Mucosa of descending colon (tissue), 3 donors: ENCODE measurements at regions not wholly inside any gene's neighbourhood (a gene's known extent, or its start where the extent isn't known, plus 50 kb on each side); places are given as distances from the start of the nearest gene placed in this dataset.

Source experiments
- ATAC-seq: fragments of 200-7000 bp; cut with Tn5 transposase; one replicate; pipeline ENCODE4 v1.9.1; 2020; ENCODE audit warnings: mild to moderate bottlenecking, moderate library complexity
- DNase-seq, 3 donors: peaks; one replicate each; pipeline ENCODE4 v3.0.0-alpha.2; 2020
- H3K36me3 ChIP-seq: fragments of 200-600 bp; one replicate; pipeline ENCODE4 v1.8.0; 2021; ENCODE audit warnings: low read depth, mild to moderate bottlenecking
- H3K4me1 ChIP-seq: fragments of 200-600 bp; one replicate; pipeline ENCODE4 v1.8.0; 2021; ENCODE audit warnings: low read depth, mild to moderate bottlenecking
- H3K4me3 ChIP-seq: fragments of 200-600 bp; one replicate; pipeline ENCODE4 v1.8.0; 2021; ENCODE audit warnings: mild to moderate bottlenecking
- H3K9me3 ChIP-seq: fragments of 200-600 bp; one replicate; pipeline ENCODE4 v1.8.0; 2021; ENCODE audit warnings: mild to moderate bottlenecking
- intact Hi-C, 2 donors: fragments of 100-400 bp; cut with DNase I in 1 of 2; cut with micrococcal nuclease in 1 of 2; formaldehyde crosslinking; loops; one replicate each; pipeline versions ENCODE4 v1.11.0 to v1.11.1; 2022; cut with DNase I, micrococcal nuclease
- TF ChIP-seq, protein P1 (sequence below): fragments of 200-600 bp; IDR thresholded peaks from one replicate; pipeline ENCODE4 v1.8.0; 2022; ENCODE audit warnings: antibody characterized with exemption, mild to moderate bottlenecking
- donor health status: DM: no; HTN: no; CAD: no; lungs with moderate emphysema.
- donor health status: DM: no; HTN: no; CAD: no.
- donor health status: DM: no; HTN: yes; CAD: no.

DNA sequence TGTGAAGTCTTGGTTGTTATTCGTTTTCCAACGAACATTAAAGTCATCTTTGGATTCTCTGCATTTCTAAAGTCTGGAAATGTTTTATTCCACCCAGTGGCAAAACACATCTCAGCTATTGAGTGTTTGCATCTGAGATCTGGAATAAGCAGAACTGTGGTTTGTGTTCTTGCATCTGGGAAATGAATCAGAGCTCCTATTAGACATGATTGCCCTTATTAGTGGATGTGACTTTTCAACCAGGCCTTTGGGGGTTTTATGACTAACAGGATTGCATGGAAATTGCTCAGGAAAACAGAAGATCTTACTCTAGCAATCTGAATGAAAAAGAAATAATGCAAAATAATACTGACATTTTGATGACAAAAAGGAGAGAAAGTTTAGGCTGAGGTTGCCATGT, 488.8 kb downstream of the IRS2 start:
- no peaks in the 10 kb centered on the region for H3K9me3 ChIP-seq
- DNase-seq (no peak), ATAC-seq (no peak)
- H3K4me3 ChIP-seq = no peak overlapping the region
- TF ChIP-seq, protein P1, sequence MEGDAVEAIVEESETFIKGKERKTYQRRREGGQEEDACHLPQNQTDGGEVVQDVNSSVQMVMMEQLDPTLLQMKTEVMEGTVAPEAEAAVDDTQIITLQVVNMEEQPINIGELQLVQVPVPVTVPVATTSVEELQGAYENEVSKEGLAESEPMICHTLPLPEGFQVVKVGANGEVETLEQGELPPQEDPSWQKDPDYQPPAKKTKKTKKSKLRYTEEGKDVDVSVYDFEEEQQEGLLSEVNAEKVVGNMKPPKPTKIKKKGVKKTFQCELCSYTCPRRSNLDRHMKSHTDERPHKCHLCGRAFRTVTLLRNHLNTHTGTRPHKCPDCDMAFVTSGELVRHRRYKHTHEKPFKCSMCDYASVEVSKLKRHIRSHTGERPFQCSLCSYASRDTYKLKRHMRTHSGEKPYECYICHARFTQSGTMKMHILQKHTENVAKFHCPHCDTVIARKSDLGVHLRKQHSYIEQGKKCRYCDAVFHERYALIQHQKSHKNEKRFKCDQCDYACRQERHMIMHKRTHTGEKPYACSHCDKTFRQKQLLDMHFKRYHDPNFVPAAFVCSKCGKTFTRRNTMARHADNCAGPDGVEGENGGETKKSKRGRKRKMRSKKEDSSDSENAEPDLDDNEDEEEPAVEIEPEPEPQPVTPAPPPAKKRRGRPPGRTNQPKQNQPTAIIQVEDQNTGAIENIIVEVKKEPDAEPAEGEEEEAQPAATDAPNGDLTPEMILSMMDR = no peak
- no peaks in the 10 kb centered on the region for H3K4me1 ChIP-seq
- intact Hi-C loops = no loop called here
- H3K36me3 ChIP-seq = no peaks in the 10 kb centered on the region

DNA sequence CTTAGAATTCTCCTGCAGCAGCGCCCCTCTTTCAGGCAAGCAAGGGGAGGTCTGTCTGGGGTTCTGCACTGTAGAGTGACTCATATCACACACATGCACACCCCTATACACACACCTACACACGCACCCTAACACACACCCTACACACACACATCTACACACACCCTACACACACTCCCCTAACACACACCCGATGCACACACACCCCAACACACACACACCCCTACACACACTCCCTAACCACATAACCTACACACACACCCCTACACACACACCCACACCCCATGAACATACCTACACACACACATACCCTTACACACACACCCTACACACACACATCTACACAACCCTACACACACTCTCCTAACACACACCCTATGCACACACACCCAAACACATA, 493.2 kb downstream of the IRS2 start:
- ATAC-seq (no peak), DNase-seq (no peak)
- no peaks in the 10 kb centered on the region for H3K9me3 ChIP-seq
- TF ChIP-seq, protein P1 = no peak
- intact Hi-C loops = no loop called here
- no peaks in the 10 kb centered on the region for H3K4me1 ChIP-seq
- H3K4me3 ChIP-seq = no peak overlapping the region
- H3K36me3 ChIP-seq = no peaks in the 10 kb centered on the region

DNA sequence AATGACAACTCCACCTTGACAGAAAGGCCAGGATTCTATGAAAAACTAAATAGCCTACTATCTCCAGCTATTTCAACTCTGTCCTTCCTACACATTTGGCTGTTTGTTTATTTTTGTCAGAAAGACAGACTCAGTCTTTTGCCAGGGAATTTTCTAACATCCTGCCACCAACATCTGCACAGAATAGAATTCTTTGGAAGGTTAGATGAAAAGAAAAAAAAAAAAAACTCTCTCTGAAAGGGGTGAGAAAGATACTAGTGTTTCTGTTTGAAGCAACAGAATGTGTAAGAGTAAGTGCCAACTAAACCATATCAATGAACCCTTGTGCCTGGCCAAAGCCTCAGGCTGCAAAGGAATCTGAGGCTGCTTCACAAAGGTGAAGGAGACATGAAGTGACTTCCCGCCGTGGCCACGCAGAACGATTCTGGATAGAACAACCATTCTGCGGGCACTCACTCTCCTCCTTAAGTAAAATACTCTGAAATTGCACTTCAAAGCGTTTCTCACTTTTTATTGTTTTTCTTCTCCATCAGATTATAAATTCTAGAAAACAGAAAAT, 498.2 kb downstream of the IRS2 start:
- no peaks in the 10 kb centered on the region for H3K4me1 ChIP-seq
- TF ChIP-seq, protein P1 = no peak
- intact Hi-C loops = no loop called here

DNA sequence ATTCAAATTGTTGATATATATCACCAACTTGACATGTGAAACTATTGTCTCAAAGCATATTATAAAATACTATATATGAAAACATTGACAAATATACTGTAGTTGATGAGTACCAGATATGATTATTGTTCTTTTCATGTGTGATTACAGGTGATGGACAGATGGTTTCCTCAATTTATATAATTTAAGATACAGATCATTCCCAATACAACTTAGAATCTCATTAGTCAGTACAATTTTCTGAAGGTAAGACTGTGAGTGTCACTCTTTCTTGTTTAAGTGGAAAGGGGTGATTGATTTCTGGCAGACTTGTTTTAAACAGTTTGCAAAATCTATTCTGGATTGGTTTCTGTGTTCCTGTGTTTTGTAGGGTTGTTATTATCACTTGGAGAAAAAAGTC, 498.8 kb downstream of the IRS2 start:
- H3K4me3 ChIP-seq = no peak overlapping the region
- no peaks in the 10 kb centered on the region for H3K9me3 ChIP-seq
- ATAC-seq (no peak), DNase-seq (no peak)
- intact Hi-C loops = no loop called here
- TF ChIP-seq, protein P1 = no peak
- H3K4me1 ChIP-seq = no peaks in the 10 kb centered on the region
- no peaks in the 10 kb centered on the region for H3K36me3 ChIP-seq

More for the DNA sequence above, 498.2 kb downstream of the IRS2 start:
- Histone ChIP-seq H3K36me3 (no peaks in the 10 kb centered on the region), H3K9me3 (no peaks in the 10 kb centered on the region), H3K4me3 (no peak overlapping the region)
- no peak for DNase-seq
- no peak for ATAC-seq

DNA sequence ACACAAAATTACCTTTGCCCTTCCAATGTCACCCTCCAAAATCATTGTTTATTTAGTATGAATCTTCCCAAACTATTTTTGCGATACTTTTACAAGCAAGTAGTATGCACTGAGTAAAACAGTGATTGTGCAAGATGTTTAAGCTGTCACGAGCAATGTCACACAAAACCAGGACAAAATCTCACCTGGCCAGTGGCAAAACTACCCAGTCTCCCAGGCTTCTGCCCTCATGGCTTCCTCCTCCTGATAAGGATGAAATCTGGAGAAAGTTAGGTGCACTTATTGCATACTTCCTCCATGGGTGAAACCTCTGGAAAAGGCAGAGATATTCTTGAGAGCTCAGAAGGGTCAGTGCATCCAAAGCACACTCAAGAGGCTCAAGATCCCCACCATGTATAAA, 500.8 kb downstream of the IRS2 start:
- ATAC-seq (no peak), DNase-seq (no peak)
- Histone ChIP-seq H3K4me3 (no peak overlapping the region), H3K9me3 (no peaks in the 10 kb centered on the region), H3K36me3 (no peaks in the 10 kb centered on the region), H3K4me1 (no peaks in the 10 kb centered on the region)
- TF ChIP-seq, protein P1 = no peak
- intact Hi-C loops = no loop called here
